Activated B cell treated with CpG ODN at 0.5 μM for 24 hours (primary cell): ENCODE measurements at regions not wholly inside any gene's neighbourhood (a gene's known extent, or its start where the extent isn't known, plus 50 kb on each side); places are given as distances from the start of the nearest gene placed in this dataset.
"Not testable (repeated sequence)": the region's sequence is repeated elsewhere in the genome, so short reads cannot be mapped to it uniquely, and the experiment has no call there.

Experiments
- ATAC-seq: fragments of 200-7000 bp; cut with Tn5 transposase; one replicate; pipeline ENCODE4 v1.10.0; 2021; ENCODE audit warnings: low read depth, mild to moderate bottlenecking, moderate library complexity
- CTCF ChIA-PET: fragments of 350-600 bp; sonication (Branson Sonifier 250); formaldehyde crosslinking; loops from one replicate; lab custom pipeline; 2021; ENCODE audit warnings: antibody characterized with exemption; lab: Charles Lee
- POLR2A ChIA-PET: fragments of 350-600 bp; sonication (Branson Sonifier 250); formaldehyde crosslinking; loops from one replicate; lab custom pipeline; 2021; ENCODE audit warnings: antibody characterized with exemption; lab: Charles Lee
- DNase-seq: peaks from one replicate; pipeline ENCODE4 v3.0.0; 2022
- H3K27ac Mint-ChIP-seq: one replicate; pipeline ENCODE4 v1.8.0; 2020; ENCODE audit warnings: mixed read lengths
- H3K27me3 Mint-ChIP-seq: one replicate; pipeline ENCODE4 v1.8.0; 2021; ENCODE audit warnings: mixed read lengths
- H3K36me3 Mint-ChIP-seq: one replicate; pipeline ENCODE4 v1.8.0; 2021; ENCODE audit warnings: low read depth, mixed read lengths
- H3K4me1 Mint-ChIP-seq: one replicate; pipeline ENCODE4 v1.8.0; 2021; ENCODE audit warnings: mixed read lengths
- H3K4me3 Mint-ChIP-seq: one replicate; pipeline ENCODE4 v1.8.0; 2020; ENCODE audit warnings: mild to moderate bottlenecking, mixed read lengths
- H3K9me3 Mint-ChIP-seq: one replicate; pipeline ENCODE4 v1.8.0; 2020; ENCODE audit warnings: mixed read lengths
- intact Hi-C: fragments of 100-400 bp; cut with micrococcal nuclease; formaldehyde crosslinking; loops from one replicate; pipeline ENCODE4 v1.15.1; 2024
- TF ChIP-seq, protein P1 (sequence below): fragments of 200-600 bp; IDR thresholded peaks from one replicate; pipeline ENCODE4 v1.8.0; 2022; ENCODE audit warnings: antibody characterized with exemption, mild to moderate bottlenecking

DNA sequence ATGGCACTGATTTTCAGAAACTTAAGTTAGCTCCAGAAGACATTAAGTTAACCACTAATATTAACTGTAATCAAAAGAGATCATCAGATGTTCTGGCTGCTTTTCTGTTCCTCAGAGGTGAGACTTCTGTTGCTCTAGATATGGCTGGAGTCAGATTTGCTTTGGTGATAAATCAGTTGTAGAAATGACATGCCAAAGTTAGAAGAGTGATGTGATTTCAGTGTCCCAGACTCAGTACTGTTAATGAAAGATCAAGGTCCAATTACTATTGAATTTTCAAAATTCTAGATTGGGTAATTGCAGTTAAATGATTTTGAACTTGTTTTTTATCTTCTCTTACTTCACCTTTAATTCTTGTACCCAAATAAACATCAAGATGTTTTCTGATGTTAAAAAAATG, 402.4 kb upstream of the SYNCRIP start:
- Mint-ChIP-seq H3K9me3 (peaks cover 19% of the 10 kb centered on the region), H3K4me1 (no peaks in the 10 kb centered on the region), H3K4me3 (no peak overlapping the region), H3K36me3 (no peaks in the 10 kb centered on the region), H3K27ac (no peak overlapping the region), H3K27me3 (no peaks in the 10 kb centered on the region)
- no peak for DNase-seq
- POLR2A ChIA-PET, result no interaction called here
- TF ChIP-seq, protein P1, sequence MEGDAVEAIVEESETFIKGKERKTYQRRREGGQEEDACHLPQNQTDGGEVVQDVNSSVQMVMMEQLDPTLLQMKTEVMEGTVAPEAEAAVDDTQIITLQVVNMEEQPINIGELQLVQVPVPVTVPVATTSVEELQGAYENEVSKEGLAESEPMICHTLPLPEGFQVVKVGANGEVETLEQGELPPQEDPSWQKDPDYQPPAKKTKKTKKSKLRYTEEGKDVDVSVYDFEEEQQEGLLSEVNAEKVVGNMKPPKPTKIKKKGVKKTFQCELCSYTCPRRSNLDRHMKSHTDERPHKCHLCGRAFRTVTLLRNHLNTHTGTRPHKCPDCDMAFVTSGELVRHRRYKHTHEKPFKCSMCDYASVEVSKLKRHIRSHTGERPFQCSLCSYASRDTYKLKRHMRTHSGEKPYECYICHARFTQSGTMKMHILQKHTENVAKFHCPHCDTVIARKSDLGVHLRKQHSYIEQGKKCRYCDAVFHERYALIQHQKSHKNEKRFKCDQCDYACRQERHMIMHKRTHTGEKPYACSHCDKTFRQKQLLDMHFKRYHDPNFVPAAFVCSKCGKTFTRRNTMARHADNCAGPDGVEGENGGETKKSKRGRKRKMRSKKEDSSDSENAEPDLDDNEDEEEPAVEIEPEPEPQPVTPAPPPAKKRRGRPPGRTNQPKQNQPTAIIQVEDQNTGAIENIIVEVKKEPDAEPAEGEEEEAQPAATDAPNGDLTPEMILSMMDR, result no peak
- intact Hi-C loops, result no loop called here
- CTCF ChIA-PET, result no interaction called here
- ATAC-seq, result no peak

DNA sequence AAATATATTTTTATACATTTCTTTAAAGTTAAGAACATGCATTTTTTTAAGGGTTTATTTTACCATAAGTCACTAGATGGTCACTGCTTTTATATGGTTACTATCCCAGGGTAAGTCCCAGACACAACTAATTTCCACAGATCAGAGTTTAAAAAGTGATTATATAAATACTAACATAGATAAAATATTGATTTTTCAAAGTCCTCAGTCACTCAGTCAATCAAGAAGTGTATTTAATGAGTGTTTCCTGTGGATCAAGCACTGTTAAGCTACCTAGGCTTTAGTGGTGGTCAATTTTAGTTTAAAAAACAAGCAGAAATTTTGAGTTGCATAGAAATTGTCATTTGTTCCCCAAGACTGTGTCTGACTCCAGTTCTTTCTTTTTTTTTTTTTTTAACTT, 399.5 kb upstream of the SYNCRIP start:
- Mint-ChIP-seq H3K27me3 (no peaks in the 10 kb centered on the region), H3K27ac (no peak overlapping the region), H3K4me3 (no peak overlapping the region), H3K4me1 (no peaks in the 10 kb centered on the region), H3K36me3 (no peaks in the 10 kb centered on the region), H3K9me3 (peaks cover 14% of the 10 kb centered on the region)
- ChIA-PET POLR2A (no interaction called here), CTCF (no interaction called here)
- ATAC-seq (no peak), DNase-seq (no peak)
- intact Hi-C loops, result no loop called here
- TF ChIP-seq, protein P1, result no peak

GRCh38 chr6:86031713-86032112, 389.0 kb upstream of the SYNCRIP start:
- Mint-ChIP-seq H3K4me3 (no peak overlapping the region), H3K9me3 (no peaks in the 10 kb centered on the region), H3K27ac (no peak overlapping the region), H3K4me1 (no peaks in the 10 kb centered on the region), H3K36me3 (no peaks in the 10 kb centered on the region), H3K27me3 (no peaks in the 10 kb centered on the region)
- DNase-seq, result no peak
- TF ChIP-seq, protein P1, result no peak
- no peak for ATAC-seq
- intact Hi-C loops, result no loop called here
- ChIA-PET CTCF (no interaction called here), POLR2A (no interaction called here)

GRCh38 chr6:86030875-86031274, 388.2 kb upstream of the SYNCRIP start:
- DNase-seq (no peak), ATAC-seq (no peak)
- no peaks in the 10 kb centered on the region for H3K9me3 Mint-ChIP-seq
- no peak overlapping the region for H3K4me3 Mint-ChIP-seq
- intact Hi-C loops, result no loop called here
- no peaks in the 10 kb centered on the region for H3K27me3 Mint-ChIP-seq
- CTCF ChIA-PET, result no interaction called here
- POLR2A ChIA-PET, result no interaction called here
- TF ChIP-seq, protein P1, result no peak
- H3K36me3 Mint-ChIP-seq, result no peaks in the 10 kb centered on the region
- no peaks in the 10 kb centered on the region for H3K4me1 Mint-ChIP-seq
- no peak overlapping the region for H3K27ac Mint-ChIP-seq

DNA sequence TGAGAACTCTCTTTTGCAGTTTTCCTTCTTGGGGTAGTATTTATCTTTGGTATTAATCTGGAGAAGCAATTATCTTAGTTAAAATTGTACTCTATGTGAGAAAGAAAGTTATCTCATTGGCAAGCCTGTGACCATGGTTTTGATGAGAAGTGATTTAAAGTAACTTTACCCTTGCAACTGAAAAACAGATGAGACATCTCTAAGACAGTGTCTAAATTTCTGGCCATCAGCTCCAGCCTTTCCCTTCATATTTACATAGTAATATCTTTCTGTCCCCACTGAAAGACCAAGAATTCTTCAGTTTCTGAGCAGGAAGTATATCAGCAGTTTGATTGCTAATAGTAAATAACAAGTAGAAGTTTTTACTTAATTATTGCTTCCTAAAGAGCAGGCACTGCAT, 386.1 kb upstream of the SYNCRIP start:
- H3K4me1 Mint-ChIP-seq, result no peaks in the 10 kb centered on the region
- H3K27me3 Mint-ChIP-seq, result no peaks in the 10 kb centered on the region
- DNase-seq (no peak), ATAC-seq (no peak)
- H3K36me3 Mint-ChIP-seq, result no peaks in the 10 kb centered on the region
- peaks cover 3% of the 10 kb centered on the region for H3K9me3 Mint-ChIP-seq
- POLR2A ChIA-PET, result no interaction called here
- CTCF ChIA-PET, result no interaction called here
- intact Hi-C loops, result no loop called here
- TF ChIP-seq, protein P1, result no peak
- H3K27ac Mint-ChIP-seq, result no peak overlapping the region
- H3K4me3 Mint-ChIP-seq, result no peak overlapping the region

GRCh38 chr6:86026890-86027289, 384.2 kb upstream of the SYNCRIP start:
- H3K27me3 Mint-ChIP-seq, H3K4me1 Mint-ChIP-seq, H3K9me3 Mint-ChIP-seq, H3K27ac Mint-ChIP-seq, POLR2A ChIA-PET, ATAC-seq, intact Hi-C loops, H3K4me3 Mint-ChIP-seq, DNase-seq, CTCF ChIA-PET, H3K36me3 Mint-ChIP-seq: not testable (repeated sequence)
